ENCODE measurements at regions not wholly inside any gene's neighbourhood (a gene's known extent, or its start where the extent isn't known, plus 50 kb on each side); places are given as distances from the start of the nearest gene placed in this dataset.

DNA sequence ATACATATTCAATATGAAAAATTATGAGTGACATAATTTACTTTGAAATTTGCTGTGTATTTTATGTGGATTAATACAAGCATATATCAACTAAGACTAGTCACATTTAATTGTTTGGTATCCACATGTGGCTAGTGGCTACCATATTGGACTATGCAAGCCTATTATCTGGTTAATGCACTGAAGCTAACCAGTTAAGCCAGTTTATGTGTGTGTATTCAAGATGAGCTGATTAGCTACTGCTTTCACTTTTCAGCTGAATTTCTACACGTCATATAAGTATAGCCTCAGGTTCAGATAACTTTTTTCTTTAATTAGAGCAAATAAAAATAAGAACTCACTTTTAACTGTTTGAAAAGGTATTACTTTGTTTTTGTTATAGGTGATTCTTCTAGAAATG is 903.7 kb downstream of the TFAP2A start:
- no peak for DNase-seq

DNA sequence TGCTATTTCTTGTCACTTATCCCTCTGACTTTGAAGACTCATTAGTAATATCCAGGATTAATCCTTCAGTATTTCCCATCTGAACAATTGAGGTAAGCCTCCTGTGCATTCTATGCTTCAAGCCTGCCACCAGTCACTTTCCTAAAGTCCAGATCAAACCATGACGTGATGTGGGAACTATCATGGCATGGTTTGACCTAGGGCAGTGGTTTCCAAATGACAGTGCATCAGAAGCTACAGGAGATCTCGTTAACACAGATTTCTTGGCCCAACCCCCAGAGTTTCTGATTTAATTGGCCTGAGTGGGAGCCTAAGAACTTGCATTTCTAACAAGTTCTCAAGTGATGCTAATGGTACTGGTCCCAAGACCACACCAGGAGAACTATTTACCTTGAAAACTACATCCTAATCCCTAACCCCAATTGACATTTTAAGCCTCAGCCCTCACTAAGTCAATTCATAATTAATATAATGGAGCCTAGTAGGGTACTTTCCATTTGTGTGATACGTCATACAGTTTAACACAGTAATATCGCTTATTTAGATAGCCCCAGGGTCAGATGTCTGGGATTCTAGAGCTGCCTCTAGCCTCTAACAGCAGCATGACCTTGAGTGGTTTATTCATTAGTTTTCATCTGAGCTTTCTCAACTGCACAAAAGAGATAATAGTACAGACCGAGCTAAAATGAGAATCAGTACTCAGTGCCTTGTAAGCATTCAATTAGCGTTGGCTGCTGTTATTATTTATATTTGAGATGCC is 907.6 kb downstream of the TFAP2A start:
- DNase-seq, result no peak

DNA sequence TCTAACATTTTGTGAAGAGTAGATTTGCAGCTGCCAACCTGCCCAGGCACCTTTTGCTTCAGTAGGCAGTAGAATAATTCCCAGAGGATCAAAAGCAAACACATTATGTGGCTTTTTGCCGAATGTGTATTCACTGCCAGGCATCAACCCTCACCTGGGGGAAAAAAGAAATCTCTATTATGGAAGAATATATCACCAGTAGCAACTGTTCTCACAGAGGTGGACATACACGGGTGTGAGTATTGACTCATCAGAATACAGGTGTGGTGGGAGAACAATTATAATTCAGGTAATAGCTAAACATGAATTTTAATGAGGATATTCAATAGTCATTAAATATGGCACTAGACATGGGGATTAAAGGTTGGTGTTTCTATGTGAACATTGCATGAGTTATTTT is 910.7 kb downstream of the TFAP2A start:
- peak; percentile 82 for DNase-seq

DNA sequence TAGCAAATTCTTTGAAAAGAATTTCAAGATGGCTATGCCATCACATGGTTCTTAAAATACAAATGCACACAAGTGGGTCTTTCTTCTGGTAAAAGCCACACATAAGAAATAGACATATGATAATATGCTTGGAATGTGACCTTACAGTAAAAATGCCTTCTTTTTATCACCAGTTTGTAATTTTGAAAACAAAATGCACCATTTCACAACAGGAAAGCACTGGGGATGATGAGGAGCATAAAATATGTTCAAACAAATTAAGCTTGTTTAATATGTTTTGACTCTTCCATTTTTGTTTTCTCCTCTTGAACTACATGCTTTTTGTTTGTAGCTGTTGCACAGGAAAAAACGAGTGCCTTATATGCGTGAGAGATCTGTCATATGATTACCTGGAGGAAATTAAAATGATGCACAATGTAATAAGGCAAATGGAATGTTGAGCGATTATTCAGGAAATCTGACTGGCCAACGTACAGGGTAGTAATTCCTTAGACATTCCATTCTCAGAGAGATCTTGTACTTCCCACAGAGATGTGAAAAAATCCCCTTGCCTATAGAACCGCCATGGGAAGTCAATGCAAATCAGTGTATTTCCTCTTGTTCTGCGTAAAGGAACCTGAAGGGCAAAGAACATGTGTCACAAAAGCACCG is 911.6 kb downstream of the TFAP2A start:
- no peak for DNase-seq

DNA sequence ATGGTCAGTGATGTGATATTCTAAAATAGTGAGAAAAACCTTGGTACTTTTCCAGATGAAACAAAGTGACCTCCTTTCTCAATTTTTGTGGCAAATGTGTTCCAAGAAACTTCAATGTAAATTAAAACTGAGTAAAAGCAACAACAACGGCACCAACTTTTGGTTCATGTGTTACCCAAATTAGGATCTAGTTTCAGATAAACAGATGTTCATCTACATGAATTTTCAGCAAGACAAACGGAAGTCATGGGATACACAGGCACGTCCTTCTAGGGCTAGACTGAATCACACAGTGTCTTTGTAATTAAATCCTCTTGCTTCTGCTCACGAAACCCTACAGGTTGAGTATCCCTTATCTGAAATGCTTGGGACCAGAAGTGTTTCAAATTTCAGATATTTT is 915.2 kb downstream of the TFAP2A start:
- no peak for DNase-seq

DNA sequence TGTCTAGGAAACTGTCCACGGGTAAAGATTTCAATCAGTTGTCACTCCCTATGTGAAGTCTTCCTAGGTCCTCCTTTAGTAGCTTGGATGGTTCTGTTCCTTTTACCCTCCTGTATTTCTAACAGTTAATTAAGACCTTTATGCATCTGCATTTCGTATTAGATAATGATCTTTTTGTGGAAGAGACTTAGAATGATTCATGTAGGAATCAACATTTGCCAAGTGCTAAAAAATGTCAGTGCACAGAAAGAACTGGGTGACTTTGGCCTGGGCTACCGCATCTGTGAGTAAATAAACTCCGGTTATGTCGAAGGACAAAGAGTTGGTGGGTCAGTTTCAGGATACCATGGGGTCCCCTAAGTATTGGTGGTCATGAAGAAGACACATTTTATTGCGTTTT is 918.0 kb downstream of the TFAP2A start:
- DNase-seq, result no peak

DNA sequence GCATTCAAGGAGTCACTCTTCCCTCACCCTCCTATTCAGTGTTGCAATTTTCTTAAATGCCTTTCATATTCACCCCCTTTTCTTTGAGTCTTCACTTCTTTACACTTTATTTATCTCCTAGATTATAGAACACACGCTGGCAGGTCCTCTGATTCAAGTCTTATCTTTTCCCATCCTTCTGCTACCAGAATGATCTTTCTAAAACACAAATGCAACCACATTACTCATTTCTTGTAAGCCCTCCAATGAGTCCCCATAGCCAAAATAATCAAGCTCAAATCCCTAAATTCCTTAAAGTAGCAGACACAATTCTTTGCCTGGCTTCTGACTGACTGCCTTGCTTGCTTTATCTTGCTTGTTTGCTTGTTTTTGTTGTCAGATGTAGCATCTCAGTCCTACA is 920.0 kb downstream of the TFAP2A start:
- DNase-seq, result no peak

DNA sequence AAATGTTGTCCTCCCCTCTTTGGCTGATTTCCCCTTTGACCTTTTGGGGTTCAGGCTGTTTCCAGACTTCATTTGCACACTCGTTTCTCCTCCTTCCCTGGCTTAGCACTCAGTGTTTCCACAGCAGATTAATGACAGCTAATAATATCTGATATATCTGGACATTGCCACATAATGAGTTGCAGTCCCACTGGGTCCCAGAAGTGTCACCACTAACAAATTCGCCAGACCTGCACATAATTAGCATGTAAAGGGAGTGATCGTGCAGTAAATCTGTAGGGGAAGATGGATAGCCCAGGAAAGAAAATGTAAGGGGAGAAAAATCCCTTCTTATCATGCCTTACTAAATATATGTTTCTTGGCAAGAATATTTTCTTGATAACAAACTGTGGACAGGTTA is 922.1 kb downstream of the TFAP2A start:
- no peak for DNase-seq

DNA sequence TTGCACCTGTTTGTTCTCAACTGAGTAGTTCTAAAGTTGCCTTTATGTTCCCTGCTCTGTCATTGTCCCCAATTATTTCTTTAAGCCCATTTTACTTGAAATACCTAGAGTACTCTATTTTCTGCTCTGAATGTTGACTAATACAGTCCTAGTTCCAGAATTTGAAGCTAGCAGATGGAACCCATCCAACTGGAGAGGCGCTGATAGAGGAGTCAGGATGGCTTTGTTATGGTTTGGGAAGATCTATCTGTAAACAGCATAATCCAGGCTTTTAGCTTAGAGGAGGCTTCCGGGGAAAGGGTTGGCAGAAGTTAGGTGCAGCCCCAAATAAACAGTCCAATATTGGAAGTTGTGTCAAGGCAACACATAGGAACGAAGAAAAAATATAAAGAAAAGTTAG is 927.7 kb downstream of the TFAP2A start:
- no peak for DNase-seq

DNA sequence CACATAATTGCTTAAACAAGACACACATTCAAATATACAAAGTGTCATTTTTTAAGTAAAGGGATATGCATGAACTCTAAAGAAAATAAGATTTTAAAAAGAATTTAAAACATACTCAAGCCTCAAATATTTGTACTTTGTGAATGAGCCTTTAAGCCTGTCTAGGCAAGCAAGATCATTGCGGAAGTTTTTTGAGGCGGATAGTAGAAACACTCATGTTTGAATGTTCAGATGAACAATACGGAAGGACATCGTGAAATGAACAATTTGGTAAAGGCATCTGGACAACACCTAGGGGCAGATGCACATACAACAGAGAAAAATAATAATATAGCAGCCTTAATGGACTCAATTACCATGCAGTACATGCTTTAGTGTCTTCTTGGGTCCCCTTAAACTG is 928.9 kb downstream of the TFAP2A start:
- DNase-seq, result no peak

DNA sequence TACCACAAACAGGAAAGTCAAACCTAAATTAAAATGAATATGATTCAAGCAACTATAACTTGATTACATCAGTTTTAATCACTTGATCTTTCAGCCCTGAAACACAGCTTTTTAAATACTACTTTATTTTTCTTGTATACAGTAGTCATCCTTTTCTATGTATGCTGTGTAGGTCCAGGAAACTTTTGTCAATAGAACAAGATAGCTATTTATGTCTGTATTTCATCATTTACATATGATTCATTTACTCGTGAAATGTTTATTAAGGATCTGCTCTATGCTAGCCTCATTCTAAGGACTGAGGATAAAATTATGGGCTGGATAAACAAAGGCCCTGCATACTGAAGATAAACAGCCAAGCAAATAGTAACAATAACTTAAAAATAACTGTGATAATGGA is 930.2 kb downstream of the TFAP2A start:
- no peak for DNase-seq

DNA sequence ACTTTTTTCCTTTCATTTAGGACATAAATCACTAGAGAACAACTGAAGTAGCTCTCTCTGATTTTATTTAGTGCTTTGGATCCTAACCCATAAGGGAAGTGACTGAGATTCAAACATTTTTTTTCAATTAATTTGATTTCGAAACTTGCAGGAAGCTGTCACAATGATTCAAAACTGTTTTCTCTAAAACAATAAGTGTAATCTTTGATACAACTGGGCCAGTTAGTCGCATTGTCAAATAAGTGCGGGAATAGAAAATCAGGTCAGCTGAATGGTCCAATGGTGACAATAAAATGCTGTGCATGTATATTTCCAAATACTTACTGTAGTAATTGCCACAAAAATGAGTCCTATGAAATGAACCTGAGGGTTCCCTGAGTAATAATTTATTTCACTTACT is 930.8 kb downstream of the TFAP2A start:
- DNase-seq, result no peak

DNA sequence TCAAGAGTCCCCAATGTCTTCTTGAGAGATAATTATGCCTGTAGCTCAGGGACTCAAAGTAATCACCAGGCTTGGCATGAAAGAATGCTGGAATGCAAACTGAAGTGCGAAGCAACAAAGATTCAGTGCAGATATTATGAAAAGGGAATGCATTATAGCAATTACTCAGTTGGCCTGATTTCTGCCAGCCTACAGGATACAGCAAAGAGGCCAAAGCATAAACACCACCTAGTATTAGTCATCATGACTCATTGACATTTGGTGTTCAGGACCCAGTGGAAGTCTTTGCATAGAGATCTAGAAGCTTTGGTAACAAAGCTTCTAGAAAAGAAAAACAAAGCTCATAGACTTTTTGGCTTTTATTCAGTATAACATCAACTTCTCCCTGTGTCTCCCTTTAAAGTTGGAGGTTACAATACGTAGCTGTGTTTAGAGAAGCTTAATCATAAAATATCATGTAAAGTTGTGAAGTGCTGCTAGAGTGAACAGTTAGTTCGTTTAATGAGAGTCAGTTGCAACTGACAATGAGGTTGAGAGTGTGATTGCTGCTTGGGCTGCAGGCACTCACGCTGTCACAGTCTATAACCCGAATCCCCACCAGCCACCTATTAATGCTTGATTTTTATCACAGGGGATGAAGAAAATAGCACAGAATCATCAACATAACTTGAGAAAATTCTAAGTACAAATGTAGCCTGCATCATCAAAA is 932.7 kb downstream of the TFAP2A start:
- DNase-seq, result no peak

DNA sequence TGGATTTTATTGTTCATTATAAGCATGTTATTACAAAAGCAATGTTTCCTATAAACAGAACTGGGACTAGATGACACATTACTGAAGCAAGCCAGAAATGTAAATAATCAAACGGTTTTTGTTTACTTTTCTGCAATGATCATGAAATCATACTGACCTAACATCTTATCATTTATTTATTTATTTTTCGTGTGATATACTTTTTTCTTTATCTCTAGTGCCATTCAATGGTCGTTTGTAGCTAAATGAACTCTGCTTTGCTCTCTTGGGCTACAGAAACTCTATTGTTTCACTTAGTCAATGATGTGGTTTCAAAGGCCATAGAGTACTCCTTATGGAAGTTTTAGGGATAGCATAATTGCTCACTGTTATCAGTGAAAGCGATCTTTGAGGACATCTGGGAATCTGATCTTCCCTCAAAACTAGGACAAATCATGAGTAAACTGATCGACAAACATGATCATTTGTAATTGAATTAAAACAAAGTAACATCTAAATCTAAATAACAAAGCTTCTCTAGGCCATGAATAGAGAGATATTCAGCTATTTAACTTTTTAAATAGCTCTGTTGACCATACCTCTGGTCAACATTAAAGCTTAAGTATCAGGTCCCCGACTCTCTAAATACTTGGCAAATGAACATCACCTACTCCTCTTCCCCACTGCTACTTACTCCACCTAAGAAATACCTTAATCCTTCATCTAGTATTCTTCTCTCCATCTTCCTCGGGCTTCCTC is 933.4 kb downstream of the TFAP2A start:
- no peak for DNase-seq

DNA sequence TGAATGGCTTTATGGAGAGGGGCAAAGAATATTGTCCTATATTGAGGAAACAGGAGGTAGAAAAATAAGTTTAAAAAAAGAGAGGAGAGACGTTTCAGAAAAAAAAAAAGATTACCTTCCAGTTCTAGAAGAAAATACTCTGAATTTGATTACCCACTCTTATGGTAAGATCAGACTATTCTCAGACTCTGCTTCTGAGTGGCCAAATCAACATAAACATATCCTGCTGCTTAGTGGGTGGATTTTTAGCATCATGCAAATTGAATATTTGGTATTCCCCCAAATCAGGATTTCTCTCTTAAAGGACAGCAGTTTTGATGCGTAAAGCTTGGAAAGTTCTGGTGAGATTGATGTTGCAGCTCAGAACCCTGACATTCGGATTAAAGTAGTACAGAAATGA is 946.6 kb downstream of the TFAP2A start:
- DNase-seq, result no peak

DNA sequence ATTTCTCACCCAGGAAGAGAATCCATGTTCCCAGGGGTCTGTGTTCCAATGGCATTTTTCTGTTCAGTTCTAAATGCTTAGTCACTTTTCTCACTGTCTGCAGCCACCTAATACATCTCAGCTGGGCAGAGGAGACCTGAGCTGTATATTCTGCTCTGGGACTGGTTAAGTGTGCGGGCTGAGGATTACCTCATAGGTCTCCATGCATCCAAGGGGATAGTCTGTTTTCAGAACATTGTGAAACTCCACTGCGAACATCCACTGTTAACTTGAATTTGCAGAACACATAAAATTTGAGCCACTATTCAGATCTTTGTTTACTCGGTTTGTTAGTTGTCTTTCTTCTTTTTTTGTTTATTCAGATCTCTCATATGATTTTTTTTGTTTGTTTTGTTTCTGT is 947.1 kb downstream of the TFAP2A start:
- DNase-seq, result no peak

DNA sequence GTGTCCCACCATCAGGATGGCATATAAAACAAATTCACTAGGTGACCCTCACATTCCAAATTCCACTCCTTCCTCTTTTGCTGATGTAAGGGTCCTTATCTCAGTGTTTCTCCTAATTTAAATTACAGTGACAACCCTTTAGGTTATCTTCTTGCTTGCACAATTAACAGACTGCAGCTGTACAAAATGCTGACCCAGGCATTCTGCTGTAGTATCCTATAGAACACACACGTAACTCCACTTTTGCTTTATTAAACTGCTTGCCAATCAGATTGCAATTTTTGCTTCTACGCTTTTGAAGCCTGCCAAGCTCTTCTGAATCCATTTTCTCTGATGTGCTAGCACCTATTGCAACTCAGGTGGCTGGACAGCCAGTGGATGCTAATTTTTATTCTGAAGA is 950.3 kb downstream of the TFAP2A start:
- DNase-seq, result no peak

DNA sequence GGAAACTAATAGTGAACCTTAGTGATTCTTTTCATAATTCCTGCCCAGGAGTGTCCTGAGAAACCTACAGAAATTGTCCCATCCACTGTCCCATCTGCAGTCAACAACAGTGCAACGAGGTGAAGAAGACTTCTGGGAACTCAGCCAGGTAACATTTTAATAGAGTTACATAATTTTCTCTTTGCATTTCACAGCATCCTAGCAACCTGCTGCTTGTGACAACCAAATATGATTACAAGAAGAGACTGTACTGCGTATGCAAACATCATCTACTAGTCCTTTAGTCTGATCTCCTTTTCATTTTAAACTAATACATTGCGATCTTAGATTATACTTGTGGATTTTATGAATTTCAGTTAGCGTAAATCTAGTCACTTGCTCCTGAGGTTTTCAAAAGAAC is 951.6 kb downstream of the TFAP2A start:
- peak; percentile 39 for DNase-seq

DNA sequence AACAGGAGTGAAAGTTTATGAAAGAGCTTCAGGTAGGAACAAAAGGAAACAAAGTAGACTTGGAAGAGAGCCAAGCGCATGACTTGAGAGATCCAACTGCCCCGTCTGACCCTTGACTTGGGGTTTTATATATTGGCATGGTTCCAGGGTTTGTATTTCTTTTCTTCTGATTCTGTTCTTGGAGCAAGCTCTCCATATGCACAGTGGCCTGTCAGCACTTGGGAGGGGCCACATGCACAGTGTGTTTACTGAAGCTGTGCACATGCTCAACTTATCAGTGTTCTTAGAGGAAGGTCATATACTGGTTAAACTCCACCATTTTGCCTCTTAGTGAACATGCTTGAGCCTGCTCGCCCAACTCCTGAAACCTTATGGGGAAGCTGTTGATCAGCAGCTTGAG is 953.7 kb downstream of the TFAP2A start:
- DNase-seq, result no peak

DNA sequence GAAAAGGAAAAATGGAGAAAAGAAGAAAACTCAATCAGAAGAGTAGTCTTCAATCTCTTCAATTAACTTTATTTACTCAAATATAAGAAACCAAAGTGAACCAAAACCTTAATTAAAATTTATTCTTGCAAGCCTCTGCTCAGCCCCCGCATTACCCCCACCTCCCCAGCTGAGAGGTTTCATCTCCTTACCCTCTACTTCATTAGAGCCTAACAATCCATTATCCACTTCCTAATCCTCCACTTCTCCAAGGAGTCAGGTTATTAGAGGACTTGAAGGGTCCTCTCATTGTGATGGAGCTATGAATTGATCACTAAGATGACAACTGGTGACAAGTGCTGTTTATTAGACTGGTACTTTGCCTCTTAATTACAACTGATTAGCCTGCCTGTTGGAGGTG is 956.5 kb downstream of the TFAP2A start:
- DNase-seq, result no peak

DNA sequence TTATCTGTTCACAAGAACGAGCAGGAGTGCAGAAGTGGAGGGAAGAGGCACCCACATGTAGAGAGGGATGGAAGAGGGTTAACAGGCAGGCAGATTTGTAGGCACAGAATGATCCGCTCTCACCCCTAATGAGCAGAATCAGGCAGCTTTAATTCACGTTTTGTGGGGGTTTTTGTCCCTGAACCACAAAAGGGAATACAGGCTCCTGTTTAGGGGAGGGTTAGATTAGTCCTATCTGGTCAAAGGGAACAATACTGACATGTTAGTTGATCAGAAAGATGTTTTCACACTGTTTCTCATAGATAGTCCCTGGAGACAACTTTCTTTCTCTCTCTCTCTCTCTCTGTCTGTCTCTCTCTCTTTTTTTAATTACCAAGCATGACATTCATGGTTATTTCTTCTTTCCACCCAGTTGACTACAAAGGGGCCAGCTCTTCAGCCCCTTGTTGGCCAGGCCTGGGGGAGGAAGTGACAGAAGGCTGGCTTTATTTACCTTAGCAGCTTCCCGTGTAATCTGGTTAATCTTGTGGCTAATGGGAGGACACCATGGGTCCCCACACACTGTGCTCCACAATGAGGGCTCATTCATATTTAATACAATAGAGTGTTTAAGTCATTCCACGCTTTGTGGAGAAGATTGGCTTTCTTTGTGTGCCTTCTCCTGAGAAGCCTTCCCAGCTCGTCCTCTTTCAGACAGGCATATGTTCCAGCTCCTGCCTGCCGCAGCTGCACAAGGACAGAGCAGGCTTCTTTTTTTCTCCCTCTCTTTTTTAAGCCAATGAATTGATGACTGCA is 958.8 kb downstream of the TFAP2A start:
- peak; percentile 87 for DNase-seq

DNA sequence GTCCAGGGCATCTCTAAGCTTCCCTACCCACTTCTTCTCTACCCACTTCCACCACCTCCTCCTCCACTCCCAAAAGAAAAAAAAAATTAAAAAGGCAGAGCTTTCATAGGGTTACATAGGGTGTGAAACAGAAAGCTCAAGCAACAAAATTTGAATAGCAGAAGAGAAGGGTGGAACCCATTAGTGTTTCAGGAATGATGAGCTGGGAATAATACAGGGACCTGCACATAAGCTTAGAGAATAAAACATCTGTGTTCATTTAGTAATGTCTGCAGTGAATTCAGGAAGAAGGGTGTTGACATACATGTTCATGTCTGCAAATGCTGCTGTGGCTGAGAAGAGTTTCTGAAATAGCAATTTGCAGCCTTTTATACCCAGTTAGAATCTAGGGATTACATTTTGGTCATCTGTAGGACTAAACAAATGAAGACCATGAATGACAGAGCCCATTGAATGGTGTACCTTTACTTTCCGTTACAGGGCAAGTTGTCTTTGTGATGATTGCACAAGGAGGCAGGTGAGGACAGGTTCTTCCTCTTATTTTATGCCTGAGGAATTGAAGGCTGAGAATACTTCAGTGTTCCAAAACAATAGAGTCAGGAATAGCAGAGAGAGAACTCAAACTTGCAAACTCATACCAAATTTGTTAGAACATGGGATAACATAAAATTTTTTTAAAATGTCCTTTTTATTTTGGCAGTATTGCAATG is 975.1 kb downstream of the TFAP2A start:
- no peak for DNase-seq

Data from COR-L47 (cell line).